AG20443 (cell line): ENCODE measurements at regions not wholly inside any gene's neighbourhood (a gene's known extent, or its start where the extent isn't known, plus 50 kb on each side); places are given as distances from the start of the nearest gene placed in this dataset.

Experiments
- DNase-seq: peaks from one replicate; pipeline ENCODE4 v3.0.0; 2012; ENCODE audit warnings: low spot score, mixed read lengths

DNA sequence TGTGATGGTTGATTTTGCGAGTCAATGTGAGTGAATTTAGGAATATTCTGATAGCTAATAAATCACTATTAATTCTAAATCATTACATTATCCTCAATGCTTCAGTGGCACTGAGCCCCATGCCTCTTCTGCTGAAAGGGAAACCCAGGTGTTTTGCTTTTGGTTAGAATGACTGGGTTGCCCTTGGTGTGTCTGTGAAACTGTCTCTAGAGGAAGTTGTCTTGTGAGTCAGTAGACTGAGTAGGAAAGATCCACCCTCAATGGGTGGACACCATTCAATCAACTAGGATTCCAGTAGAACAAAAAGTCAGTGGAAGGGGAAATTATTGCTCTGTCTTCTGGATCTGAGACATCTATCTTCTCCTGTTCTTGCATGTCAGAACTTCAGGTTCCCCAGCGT, 472.4 kb downstream of the ANKRD7 start:
- DNase-seq: no peak

DNA sequence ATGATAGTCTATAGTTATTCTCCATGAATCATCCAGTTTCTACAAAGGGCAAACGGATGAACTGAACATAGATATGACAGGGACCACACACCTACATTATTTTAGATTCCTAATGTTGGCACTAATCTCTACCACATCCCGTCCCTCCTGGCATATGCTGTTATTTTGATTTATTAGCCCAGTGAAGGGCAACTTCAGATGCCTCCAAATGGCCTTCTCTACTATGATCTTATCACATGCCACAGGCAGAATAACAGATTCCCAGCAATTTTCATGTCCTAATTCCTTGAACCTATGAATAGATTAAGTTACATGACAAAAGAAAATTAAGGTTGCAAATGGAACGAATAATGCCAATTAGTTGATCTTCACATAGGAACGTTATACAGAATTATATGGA, 474.7 kb downstream of the ANKRD7 start:
- DNase-seq: no peak

DNA sequence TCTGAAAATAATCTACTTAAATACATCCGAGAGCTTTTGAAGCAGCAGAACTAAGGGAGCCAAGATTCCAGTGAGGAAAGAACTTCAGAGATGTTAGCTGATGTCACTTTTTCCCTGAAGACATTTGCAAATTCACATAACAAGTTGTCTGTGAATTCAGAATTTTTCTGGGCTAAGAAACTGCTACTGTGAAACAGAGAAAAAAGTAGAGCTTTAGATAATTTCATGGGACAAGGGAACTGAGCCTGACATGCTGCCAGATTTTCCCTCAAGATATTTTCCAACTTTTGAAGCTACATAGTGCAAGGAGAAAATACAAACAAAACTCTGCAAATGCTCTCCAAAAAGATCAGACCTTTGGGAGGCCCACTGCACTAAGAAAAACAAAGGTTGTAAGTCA, 484.2 kb downstream of the ANKRD7 start:
- no peak for DNase-seq

DNA sequence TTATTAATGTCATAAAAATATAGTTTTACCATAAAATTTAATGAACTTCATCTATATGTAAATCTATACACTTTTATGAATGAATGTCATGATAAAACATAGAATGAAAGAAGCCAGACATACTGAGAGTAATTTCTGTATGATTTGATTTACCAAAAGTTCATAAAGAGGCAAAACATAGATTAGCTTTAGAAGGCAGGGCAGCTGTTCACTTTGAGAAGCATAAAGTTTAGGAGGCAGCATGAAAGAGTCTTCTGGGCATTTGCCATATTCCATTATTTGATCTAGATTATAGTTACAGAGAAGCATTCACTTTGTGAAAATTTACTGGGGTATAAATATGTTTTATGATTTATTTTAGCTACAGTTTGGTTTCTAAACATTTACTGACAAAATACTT, 487.2 kb downstream of the ANKRD7 start:
- no peak for DNase-seq

DNA sequence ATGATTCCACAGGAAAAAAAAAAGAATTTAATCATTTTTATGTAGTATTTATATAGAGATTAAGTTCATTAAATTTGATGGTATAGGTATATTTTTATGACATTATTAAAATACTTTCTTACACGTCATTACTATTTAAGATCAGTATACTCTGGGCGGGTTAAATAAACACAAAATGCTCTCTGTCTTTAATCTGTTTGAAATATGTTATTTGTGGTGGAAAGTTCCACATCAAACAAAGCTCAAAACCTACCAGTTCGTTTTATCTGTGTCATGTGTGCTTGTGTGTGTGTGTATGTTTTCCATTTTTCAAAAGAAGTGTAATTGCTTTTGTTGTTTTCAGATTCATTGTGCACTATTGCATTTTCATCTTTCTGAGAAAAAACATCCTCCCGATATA, 488.5 kb downstream of the ANKRD7 start:
- DNase-seq: no peak

GRCh38 chr7:118720632-118721031, 496.1 kb downstream of the ANKRD7 start:
- no peak for DNase-seq

- DNase-seq: no peak
These were observed 507.4 kb downstream of the ANKRD7 start for GRCh38 chr7:118731854-118732253.

GRCh38 chr7:118734541-118734940, 510.0 kb downstream of the ANKRD7 start:
- no peak for DNase-seq

- no peak for DNase-seq
These were observed 510.9 kb downstream of the ANKRD7 start for GRCh38 chr7:118735441-118735840.

GRCh38 chr7:118737935-118738334, 513.4 kb downstream of the ANKRD7 start:
- DNase-seq: no peak

GRCh38 chr7:118745927-118746326, 521.4 kb downstream of the ANKRD7 start:
- DNase-seq: no peak

GRCh38 chr7:118747473-118747872, 523.0 kb downstream of the ANKRD7 start:
- no peak for DNase-seq

GRCh38 chr7:118753479-118753878, 529.0 kb downstream of the ANKRD7 start:
- no peak for DNase-seq

GRCh38 chr7:118754608-118755007, 530.1 kb downstream of the ANKRD7 start:
- no peak for DNase-seq

DNA sequence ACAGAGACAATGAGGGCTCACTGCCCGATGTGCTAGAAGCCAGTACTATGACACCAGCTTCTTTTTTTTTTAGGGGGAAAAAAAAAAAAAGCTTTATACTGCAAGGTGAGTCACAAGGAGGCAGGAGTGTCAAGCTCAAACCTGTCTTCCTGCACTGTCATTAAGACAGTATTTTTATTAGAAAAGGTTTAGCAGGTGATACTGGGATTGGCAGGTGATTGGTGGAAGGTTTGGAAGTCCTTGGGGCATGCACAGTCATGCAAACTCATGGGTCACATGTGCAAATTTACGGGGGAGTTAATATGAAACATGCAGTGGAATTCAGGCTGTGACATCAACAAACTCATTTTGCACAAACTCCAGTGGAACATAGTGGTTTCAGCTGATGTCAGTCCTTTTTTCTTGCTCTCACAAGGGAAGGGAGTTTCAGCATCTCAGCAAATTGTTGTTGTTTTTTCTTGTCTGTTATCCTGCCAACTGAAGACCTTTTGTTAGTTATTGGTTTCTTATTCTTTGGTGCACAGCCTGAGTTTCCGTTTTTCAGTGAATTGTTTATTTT, 530.6 kb downstream of the ANKRD7 start:
- no peak for DNase-seq

DNA sequence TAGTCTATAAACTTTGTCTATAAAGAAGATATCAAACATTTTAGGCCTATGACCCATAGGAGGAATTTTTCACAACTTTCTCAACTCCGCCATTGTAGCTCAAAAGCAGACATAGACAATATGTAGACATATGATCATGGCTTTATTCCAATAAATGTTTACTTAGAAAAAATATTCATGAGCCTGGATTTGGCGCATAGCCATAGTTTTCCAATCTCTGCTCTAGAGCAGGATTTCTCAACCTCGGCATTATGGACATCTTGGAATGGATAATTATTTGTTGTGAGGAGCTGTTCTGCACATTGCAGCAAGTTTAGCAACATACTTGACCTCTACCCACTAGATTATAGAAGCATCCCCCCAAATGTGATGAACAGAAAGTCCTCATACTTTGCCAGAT, 532.6 kb downstream of the ANKRD7 start:
- no peak for DNase-seq

GRCh38 chr7:118758582-118758981, 534.1 kb downstream of the ANKRD7 start:
- DNase-seq: no peak

- no peak for DNase-seq
These were observed 535.4 kb downstream of the ANKRD7 start for GRCh38 chr7:118759921-118760320.

DNA sequence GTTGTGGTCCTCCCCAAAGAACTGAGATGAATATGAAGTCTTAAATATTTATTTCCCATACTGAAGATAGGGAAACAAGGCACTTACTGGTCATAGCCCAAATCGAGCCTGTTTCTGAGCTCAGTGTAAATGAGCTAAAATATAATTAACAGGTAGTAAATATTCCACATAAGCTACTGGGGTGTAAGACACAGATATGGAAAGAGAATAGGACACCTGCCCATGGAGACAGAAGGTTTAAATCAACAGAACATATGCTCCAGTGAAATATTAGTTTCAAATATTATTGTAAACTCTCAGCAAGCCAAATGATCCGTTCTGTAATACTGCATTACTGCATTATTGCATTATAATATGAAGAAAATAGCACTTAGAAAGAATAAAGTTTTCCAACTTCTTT, 537.9 kb downstream of the ANKRD7 start:
- DNase-seq: no peak

DNA sequence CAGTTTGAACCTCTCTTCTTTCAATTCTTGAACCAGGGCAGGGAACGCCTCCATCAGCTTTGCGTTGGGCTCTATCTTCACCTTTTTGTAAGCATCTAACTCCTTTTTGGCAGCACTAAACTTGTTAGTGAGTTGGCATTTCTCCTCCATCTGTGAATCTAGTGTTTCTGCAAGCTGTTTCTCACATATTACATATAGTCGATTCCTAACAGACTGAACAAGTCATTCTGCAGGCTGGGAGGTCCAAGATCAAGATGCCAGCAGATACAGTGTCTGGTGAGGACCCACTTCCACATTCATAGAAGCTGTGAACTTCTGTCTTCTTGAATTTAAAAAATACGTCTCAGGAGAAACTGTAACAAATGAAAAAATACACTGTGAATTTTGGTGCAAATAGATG, 539.7 kb downstream of the ANKRD7 start:
- DNase-seq: no peak

DNA sequence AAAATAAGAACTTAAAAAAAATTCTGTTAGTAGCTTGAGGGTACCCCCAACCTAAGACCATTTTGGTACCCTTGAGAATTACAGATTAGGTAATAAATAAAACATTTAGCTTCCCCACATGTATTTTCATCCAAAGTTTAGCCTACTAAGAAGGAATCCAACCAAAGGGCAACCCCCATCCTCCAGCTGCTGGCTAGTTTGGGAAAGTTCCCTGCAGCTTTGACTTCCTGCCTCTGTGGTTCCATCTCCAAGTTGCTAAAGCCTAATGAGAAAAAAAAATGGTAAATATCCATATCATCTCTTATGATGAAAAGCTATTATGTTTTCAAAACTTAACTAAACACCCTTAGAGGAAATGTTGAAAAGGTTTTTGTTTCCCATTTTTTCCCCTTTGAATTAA, 547.2 kb downstream of the ANKRD7 start:
- no peak for DNase-seq

DNA sequence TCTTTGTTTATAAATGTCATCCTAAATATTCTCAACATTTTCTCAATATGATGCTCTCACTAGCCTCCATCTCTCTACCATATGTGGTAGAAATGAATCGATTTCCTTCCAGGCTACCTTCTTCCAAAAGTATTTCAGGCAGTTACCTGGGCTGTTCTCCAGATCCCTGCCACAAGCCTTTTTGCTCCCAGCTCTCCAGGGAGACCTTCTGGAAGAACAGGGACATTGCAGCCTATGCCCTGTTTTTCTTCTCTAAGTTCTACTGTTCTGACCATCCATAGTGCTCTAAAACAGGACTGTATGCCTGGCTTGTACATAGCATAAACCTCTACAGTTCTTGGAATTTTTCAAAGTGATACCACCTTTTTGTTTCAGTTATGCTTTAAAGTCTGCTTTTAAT, 552.8 kb downstream of the ANKRD7 start:
- DNase-seq: no peak

- DNase-seq: no peak
These were observed 568.2 kb downstream of the ANKRD7 start for GRCh38 chr7:118792682-118793081.

DNA sequence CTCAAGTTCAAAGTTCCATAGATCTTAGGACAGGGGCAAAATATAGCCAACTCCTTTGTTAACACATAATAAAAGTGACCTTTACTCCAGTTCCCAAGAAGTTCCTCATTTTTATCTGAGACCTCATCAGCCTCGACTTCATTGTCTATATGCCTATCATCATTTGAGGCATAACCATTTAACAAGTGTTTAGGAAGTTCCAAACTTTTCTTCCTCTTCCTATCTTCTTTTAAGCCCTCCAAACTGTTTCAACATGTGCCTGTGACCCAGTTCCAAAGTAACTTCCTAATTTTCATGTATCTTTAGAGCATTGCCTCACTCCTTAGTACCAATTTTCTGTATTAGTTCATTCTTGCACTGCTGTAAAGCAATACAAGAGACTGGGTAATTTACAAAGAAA, 569.1 kb downstream of the ANKRD7 start:
- DNase-seq: no peak

DNA sequence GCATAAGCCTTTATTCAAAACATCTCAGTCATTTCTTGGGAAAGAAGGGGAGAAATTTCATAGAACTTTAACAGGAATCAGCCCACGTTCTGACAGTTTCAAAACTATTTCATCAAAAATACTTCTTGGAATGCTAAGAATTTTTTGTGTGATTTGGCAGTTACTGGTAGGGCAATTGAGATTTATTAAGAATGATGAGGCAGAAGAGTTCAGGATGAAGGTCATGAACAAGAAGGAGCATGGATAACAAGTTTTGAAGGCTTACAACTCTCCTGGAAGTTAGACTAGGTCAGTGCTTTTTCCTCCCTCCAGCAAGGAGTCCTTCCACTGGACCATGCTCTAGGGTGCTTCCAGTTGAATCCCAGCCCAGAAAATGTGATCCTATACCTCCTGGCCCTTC, 569.9 kb downstream of the ANKRD7 start:
- DNase-seq: no peak
